Sigmoid colon (tissue), 4 donors: ENCODE measurements at regions not wholly inside any gene's neighbourhood (a gene's known extent, or its start where the extent isn't known, plus 50 kb on each side); places are given as distances from the start of the nearest gene placed in this dataset.

Experiments
- POLR2A ChIP-seq, 2 donors: fragments of 450-650 bp; IDR thresholded peaks; one replicate each; pipeline ENCODE4 v1.6.1; 2016; ENCODE audit warnings: antibody characterized with exemption in 2 of 2, mild to moderate bottlenecking in 2 of 2, moderate library complexity in 2 of 2
- POLR2AphosphoS5 ChIP-seq, 4 donors: sonication (generic); formaldehyde crosslinking; IDR thresholded peaks; one replicate each; pipeline ENCODE4 v1.6.1; 2017; ENCODE audit warnings: antibody characterized with exemption in 4 of 4
- TF ChIP-seq, protein P1 (sequence below), 4 experiments: fragments of 450-650 bp in 3 of 4; fragments of 200-600 bp in 1 of 4; IDR thresholded peaks; one replicate each; pipeline ENCODE4 v1.5.1; 2016 to 2019; ENCODE audit warnings: antibody characterized with exemption in 4 of 4, mild to moderate bottlenecking in 3 of 4, moderate library complexity in 2 of 4

GRCh38 chr9:117543089-117543488 lies 128.2 kb upstream of the ASTN2 start:
- TF ChIP-seq, protein P1, sequence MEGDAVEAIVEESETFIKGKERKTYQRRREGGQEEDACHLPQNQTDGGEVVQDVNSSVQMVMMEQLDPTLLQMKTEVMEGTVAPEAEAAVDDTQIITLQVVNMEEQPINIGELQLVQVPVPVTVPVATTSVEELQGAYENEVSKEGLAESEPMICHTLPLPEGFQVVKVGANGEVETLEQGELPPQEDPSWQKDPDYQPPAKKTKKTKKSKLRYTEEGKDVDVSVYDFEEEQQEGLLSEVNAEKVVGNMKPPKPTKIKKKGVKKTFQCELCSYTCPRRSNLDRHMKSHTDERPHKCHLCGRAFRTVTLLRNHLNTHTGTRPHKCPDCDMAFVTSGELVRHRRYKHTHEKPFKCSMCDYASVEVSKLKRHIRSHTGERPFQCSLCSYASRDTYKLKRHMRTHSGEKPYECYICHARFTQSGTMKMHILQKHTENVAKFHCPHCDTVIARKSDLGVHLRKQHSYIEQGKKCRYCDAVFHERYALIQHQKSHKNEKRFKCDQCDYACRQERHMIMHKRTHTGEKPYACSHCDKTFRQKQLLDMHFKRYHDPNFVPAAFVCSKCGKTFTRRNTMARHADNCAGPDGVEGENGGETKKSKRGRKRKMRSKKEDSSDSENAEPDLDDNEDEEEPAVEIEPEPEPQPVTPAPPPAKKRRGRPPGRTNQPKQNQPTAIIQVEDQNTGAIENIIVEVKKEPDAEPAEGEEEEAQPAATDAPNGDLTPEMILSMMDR (IDR thresholded peaks at IDR 0.05): no peak
- TF ChIP-seq POLR2A (IDR thresholded peaks at IDR 0.05) (no peak), POLR2AphosphoS5 (IDR thresholded peaks at IDR 0.05) (no peak)
